Lower leg skin (tissue), 3 donors: ENCODE measurements at regions not wholly inside any gene's neighbourhood (a gene's known extent, or its start where the extent isn't known, plus 50 kb on each side); places are given as distances from the start of the nearest gene placed in this dataset.

Source experiments
- CTCF ChIP-seq, 3 donors: fragments of 450-650 bp; IDR thresholded peaks; one replicate each; pipeline ENCODE4 v1.5.1; 2016; ENCODE audit warnings: antibody characterized with exemption in 3 of 3, mild to moderate bottlenecking in 3 of 3, moderate library complexity in 2 of 3
- POLR2A ChIP-seq, 2 donors: fragments of 450-650 bp; IDR thresholded peaks; one replicate each; pipeline ENCODE4 v1.6.1; 2016 to 2017; ENCODE audit warnings: antibody characterized with exemption in 2 of 2, mild to moderate bottlenecking in 1 of 2, moderate library complexity in 1 of 2

- TF ChIP-seq CTCF (IDR thresholded peaks at IDR 0.05) (no peak), POLR2A (IDR thresholded peaks at IDR 0.05) (no peak)
These were observed 138.4 kb upstream of the SPACA1 start for GRCh38 chr6:87908978-87909811.
